GM10266 (cell line): ENCODE measurements at regions not wholly inside any gene's neighbourhood (a gene's known extent, or its start where the extent isn't known, plus 50 kb on each side); places are given as distances from the start of the nearest gene placed in this dataset.

ENCODE experiments used
- DNase-seq: peaks from one replicate; pipeline ENCODE4 v3.0.0; 2012; ENCODE audit errors: extremely low spot score
- CTCF ChIP-seq: IDR thresholded peaks from 2 replicates; pipeline ENCODE4 v1.5.1; 2012; ENCODE audit warnings: mild to moderate bottlenecking, low read depth; ENCODE audit not compliant: control insufficient read depth, insufficient read depth; ENCODE audit errors: missing control alignments

- no peak for DNase-seq
Observed at GRCh38 chr12:123059500-123059899, 79.0 kb downstream of the ARL6IP4 start.

GRCh38 chr12:123058980-123059379 lies 78.5 kb downstream of the ARL6IP4 start:
- TF ChIP-seq CTCF = no peak
- DNase-seq = no peak

More at GRCh38 chr12:123059500-123059899, 79.0 kb downstream of the ARL6IP4 start:
- no peak for TF ChIP-seq CTCF

GRCh38 chr12:123058481-123058880 lies 78.0 kb downstream of the ARL6IP4 start:
- TF ChIP-seq CTCF = no peak
- DNase-seq = no peak

GRCh38 chr12:123057513-123058265 lies 77.2 kb downstream of the ARL6IP4 start:
- no peak for DNase-seq
- TF ChIP-seq CTCF = no peak

- no peak for DNase-seq
- TF ChIP-seq CTCF = no peak
Observed at GRCh38 chr12:123056709-123057108, 76.2 kb downstream of the ARL6IP4 start.

- TF ChIP-seq CTCF = no peak
- no peak for DNase-seq
Observed at GRCh38 chr12:123056053-123056452, 75.6 kb downstream of the ARL6IP4 start.

GRCh38 chr12:123055281-123055766 lies 74.8 kb downstream of the ARL6IP4 start:
- no peak for TF ChIP-seq CTCF
- no peak for DNase-seq
